OCI-LY1 (cell line): ENCODE measurements at regions not wholly inside any gene's neighbourhood (a gene's known extent, or its start where the extent isn't known, plus 50 kb on each side); places are given as distances from the start of the nearest gene placed in this dataset.

Experiments
- EZH2 ChIP-seq: fragments of 200-600 bp; sonication (generic), shearing (Covaris generic); IDR thresholded peaks from 2 replicates; pipeline ENCODE4 v1.8.0; 2017; ENCODE audit warnings: borderline replicate concordance, mixed run types, mild to moderate bottlenecking, antibody characterized with exemption, low read length, moderate library complexity, mixed read lengths
- TF ChIP-seq, protein P1 (sequence below): fragments of 200-600 bp; sonication (generic), shearing (Covaris generic); IDR thresholded peaks from 2 replicates; pipeline ENCODE4 v1.5.1; 2017; ENCODE audit warnings: mild to moderate bottlenecking, antibody characterized with exemption, low read length, moderate library complexity, mixed read lengths

DNA sequence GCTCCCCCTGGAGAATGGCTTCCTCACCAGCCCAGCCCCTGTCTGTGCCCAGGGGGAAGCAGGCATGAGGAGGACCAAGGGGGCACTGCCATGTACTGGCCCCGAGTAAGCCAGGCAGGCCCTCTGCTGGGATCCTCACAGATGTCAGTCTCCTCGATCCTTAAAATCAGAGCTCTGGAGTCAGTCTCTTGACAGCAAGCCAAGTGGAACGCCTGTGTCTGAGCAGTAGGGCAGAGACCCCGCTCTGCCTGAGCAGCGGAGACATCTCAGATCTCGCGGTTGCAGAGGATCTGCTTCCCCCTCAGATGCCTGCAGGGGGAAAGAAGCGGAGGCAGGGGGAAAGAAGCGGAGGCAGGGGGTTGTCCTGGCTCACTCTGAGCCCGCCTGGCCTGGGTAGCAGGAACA lies 92.6 kb downstream of the SNX5 start:
- TF ChIP-seq, protein P1, sequence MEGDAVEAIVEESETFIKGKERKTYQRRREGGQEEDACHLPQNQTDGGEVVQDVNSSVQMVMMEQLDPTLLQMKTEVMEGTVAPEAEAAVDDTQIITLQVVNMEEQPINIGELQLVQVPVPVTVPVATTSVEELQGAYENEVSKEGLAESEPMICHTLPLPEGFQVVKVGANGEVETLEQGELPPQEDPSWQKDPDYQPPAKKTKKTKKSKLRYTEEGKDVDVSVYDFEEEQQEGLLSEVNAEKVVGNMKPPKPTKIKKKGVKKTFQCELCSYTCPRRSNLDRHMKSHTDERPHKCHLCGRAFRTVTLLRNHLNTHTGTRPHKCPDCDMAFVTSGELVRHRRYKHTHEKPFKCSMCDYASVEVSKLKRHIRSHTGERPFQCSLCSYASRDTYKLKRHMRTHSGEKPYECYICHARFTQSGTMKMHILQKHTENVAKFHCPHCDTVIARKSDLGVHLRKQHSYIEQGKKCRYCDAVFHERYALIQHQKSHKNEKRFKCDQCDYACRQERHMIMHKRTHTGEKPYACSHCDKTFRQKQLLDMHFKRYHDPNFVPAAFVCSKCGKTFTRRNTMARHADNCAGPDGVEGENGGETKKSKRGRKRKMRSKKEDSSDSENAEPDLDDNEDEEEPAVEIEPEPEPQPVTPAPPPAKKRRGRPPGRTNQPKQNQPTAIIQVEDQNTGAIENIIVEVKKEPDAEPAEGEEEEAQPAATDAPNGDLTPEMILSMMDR, result no peak
- TF ChIP-seq EZH2, result no peak
